CD4-positive, alpha-beta T cell (primary cell): ENCODE measurements at regions not wholly inside any gene's neighbourhood (a gene's known extent, or its start where the extent isn't known, plus 50 kb on each side); places are given as distances from the start of the nearest gene placed in this dataset.

Source experiments
- ATAC-seq: fragments of 200-7000 bp; cut with Tn5 transposase; one replicate; pipeline ENCODE4 v1.10.0; 2022; ENCODE audit warnings: mild to moderate bottlenecking; ENCODE audit not compliant: poor library complexity
- CTCF ChIA-PET: fragments of 350-600 bp; sonication (Branson Sonifier 250); formaldehyde crosslinking; loops from one replicate; lab custom pipeline; 2021; ENCODE audit warnings: antibody characterized with exemption, inconsistent platforms; lab: Charles Lee
- POLR2A ChIA-PET: fragments of 350-600 bp; sonication (Branson Sonifier 250); formaldehyde crosslinking; loops from one replicate; lab custom pipeline; 2021; ENCODE audit warnings: antibody characterized with exemption, inconsistent platforms; lab: Charles Lee
- DNase-seq, 14 experiments: peaks; one replicate each; pipeline ENCODE4 v3.0.0-alpha.2; 2013 to 2020; ENCODE audit warnings: mixed read lengths in 2 of 14
- H3K27ac ChIP-seq, 2 donors: one replicate each; pipeline versions ENCODE4 v1.5.1 to v1.7.0; 2013; ENCODE audit warnings: low read length in 2 of 2, low read depth in 1 of 2, mild to moderate bottlenecking in 1 of 2
- H3K27me3 ChIP-seq, 2 experiments: 1 replicate in 1 of 2; 2 replicates in 1 of 2; pipeline versions ENCODE4 v1.6.1 to v1.7.0; 2013; ENCODE audit warnings: low read length in 2 of 2, control low read depth in 1 of 2, mild to moderate bottlenecking in 1 of 2, moderate library complexity in 1 of 2; ENCODE audit not compliant: insufficient read depth in 2 of 2, control insufficient read depth in 1 of 2
- H3K36me3 ChIP-seq: one replicate; pipeline ENCODE4 v1.6.1; 2013; ENCODE audit warnings: low read length, control low read depth; ENCODE audit not compliant: insufficient read depth
- H3K4me1 ChIP-seq: one replicate; pipeline ENCODE4 v1.6.1; 2013; ENCODE audit warnings: low read length, control low read depth; ENCODE audit not compliant: insufficient read depth
- H3K4me3 ChIP-seq: one replicate; pipeline ENCODE4 v1.5.1; 2013; ENCODE audit warnings: mild to moderate bottlenecking, low read length, moderate library complexity
- H3K9me3 ChIP-seq, 2 experiments: 1 replicate in 1 of 2; 2 replicates in 1 of 2; pipeline versions ENCODE4 v1.6.1 to v1.7.0; 2013; ENCODE audit warnings: low read length in 2 of 2, mild to moderate bottlenecking in 2 of 2, control low read depth in 1 of 2, moderate library complexity in 1 of 2; ENCODE audit not compliant: control insufficient read depth in 1 of 2, insufficient read depth in 1 of 2
- H3K27ac Mint-ChIP-seq: one replicate; pipeline ENCODE4 v1.8.0; 2020; ENCODE audit warnings: mixed read lengths
- H3K27me3 Mint-ChIP-seq: one replicate; pipeline ENCODE4 v1.8.0; 2021; ENCODE audit warnings: mixed read lengths
- H3K36me3 Mint-ChIP-seq: one replicate; pipeline ENCODE4 v1.8.0; 2021; ENCODE audit warnings: low read depth, mixed read lengths
- H3K4me1 Mint-ChIP-seq: one replicate; pipeline ENCODE4 v1.8.0; 2021; ENCODE audit warnings: low read depth, mixed read lengths
- H3K4me3 Mint-ChIP-seq: one replicate; pipeline ENCODE4 v1.8.0; 2020; ENCODE audit warnings: mild to moderate bottlenecking, mixed read lengths
- H3K9me3 Mint-ChIP-seq: one replicate; pipeline ENCODE4 v1.8.0; 2020; ENCODE audit warnings: mixed read lengths
- intact Hi-C, 2 experiments: fragments of 100-400 bp; cut with DNase I in 1 of 2; cut with micrococcal nuclease in 1 of 2; formaldehyde crosslinking; loops; one replicate each; pipeline versions ENCODE4 v1.15.1 to v1.9.0; 2023 to 2025; cut with DNase I, micrococcal nuclease
- TF ChIP-seq, protein P1 (sequence below): fragments of 200-600 bp; IDR thresholded peaks from one replicate; pipeline ENCODE4 v1.8.0; 2022; ENCODE audit warnings: antibody characterized with exemption, mild to moderate bottlenecking

GRCh38 chr12:69149270-69149669 is 90.1 kb upstream of the CPSF6 start:
- intact Hi-C loops: no loop called here
- no peaks in the 10 kb centered on the region for H3K9me3 ChIP-seq
- no peak overlapping the region for H3K4me3 Mint-ChIP-seq
- no peaks in the 10 kb centered on the region for H3K9me3 Mint-ChIP-seq
- no peaks in the 10 kb centered on the region for H3K27me3 Mint-ChIP-seq
- peaks cover 2% of the 10 kb centered on the region for H3K4me1 ChIP-seq
- ChIA-PET CTCF (no interaction called here), POLR2A (no interaction called here)
- no peak overlapping the region for H3K4me3 ChIP-seq
- no peak overlapping the region for H3K27ac ChIP-seq
- no peaks in the 10 kb centered on the region for H3K27me3 ChIP-seq
- TF ChIP-seq, protein P1, sequence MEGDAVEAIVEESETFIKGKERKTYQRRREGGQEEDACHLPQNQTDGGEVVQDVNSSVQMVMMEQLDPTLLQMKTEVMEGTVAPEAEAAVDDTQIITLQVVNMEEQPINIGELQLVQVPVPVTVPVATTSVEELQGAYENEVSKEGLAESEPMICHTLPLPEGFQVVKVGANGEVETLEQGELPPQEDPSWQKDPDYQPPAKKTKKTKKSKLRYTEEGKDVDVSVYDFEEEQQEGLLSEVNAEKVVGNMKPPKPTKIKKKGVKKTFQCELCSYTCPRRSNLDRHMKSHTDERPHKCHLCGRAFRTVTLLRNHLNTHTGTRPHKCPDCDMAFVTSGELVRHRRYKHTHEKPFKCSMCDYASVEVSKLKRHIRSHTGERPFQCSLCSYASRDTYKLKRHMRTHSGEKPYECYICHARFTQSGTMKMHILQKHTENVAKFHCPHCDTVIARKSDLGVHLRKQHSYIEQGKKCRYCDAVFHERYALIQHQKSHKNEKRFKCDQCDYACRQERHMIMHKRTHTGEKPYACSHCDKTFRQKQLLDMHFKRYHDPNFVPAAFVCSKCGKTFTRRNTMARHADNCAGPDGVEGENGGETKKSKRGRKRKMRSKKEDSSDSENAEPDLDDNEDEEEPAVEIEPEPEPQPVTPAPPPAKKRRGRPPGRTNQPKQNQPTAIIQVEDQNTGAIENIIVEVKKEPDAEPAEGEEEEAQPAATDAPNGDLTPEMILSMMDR: no peak
- H3K36me3 ChIP-seq: no peaks in the 10 kb centered on the region
- no peaks in the 10 kb centered on the region for H3K36me3 Mint-ChIP-seq
- H3K27ac Mint-ChIP-seq: no peak overlapping the region
- H3K4me1 Mint-ChIP-seq: peaks cover 8% of the 10 kb centered on the region
- DNase-seq: no peak
- no peak for ATAC-seq

- no peak for ATAC-seq
- Histone ChIP-seq H3K36me3 (no peaks in the 10 kb centered on the region), H3K27ac (no peak overlapping the region), H3K27me3 (no peaks in the 10 kb centered on the region), H3K4me3 (no peak overlapping the region), H3K4me1 (peaks cover 4% of the 10 kb centered on the region), H3K9me3 (no peaks in the 10 kb centered on the region)
- POLR2A ChIA-PET: no interaction called here
- Mint-ChIP-seq H3K27ac (no peak overlapping the region), H3K4me1 (peaks cover 17% of the 10 kb centered on the region), H3K4me3 (no peak overlapping the region), H3K9me3 (no peaks in the 10 kb centered on the region), H3K36me3 (no peaks in the 10 kb centered on the region), H3K27me3 (no peaks in the 10 kb centered on the region)
- TF ChIP-seq, protein P1: no peak
- no peak for DNase-seq
- CTCF ChIA-PET: no interaction called here
- intact Hi-C loops: loop anchor here (5.0 to 10.0 kb wide), 4 partner anchors 205 to 437 kb away; partner anchors contain the start of genes CCT2 (in 2 of the 2) and YEATS4 (in 2 of the 2)
These were observed 89.1 kb upstream of the CPSF6 start for GRCh38 chr12:69150083-69150795.

- Histone ChIP-seq H3K4me3 (no peak overlapping the region), H3K27ac (no peak overlapping the region), H3K4me1 (peaks cover 4% of the 10 kb centered on the region), H3K36me3 (no peaks in the 10 kb centered on the region), H3K27me3 (no peaks in the 10 kb centered on the region), H3K9me3 (no peaks in the 10 kb centered on the region)
- Mint-ChIP-seq H3K27ac (no peak overlapping the region), H3K27me3 (no peaks in the 10 kb centered on the region), H3K4me1 (peaks cover 17% of the 10 kb centered on the region), H3K9me3 (no peaks in the 10 kb centered on the region), H3K4me3 (no peak overlapping the region), H3K36me3 (no peaks in the 10 kb centered on the region)
- TF ChIP-seq, protein P1: no peak
- no peak for ATAC-seq
- DNase-seq: no peak
- CTCF ChIA-PET: interaction anchor here (2.5 kb wide), 1 partner anchor 103 kb away, joined by 10 read pairs; no protein-coding TSS in a partner anchor
- intact Hi-C loops: loop anchor here (5.0 to 10.0 kb wide), 4 partner anchors 204 to 437 kb away; partner anchors contain the start of genes CCT2 (in 2 of the 2) and YEATS4 (in 2 of the 2)
- POLR2A ChIA-PET: no interaction called here
These were observed 88.6 kb upstream of the CPSF6 start for GRCh38 chr12:69150796-69151127.
